Neural progenitor cell (in vitro differentiated cells): ENCODE measurements at regions not wholly inside any gene's neighbourhood (a gene's known extent, or its start where the extent isn't known, plus 50 kb on each side); places are given as distances from the start of the nearest gene placed in this dataset.
"Not testable (repeated sequence)": the region's sequence is repeated elsewhere in the genome, so short reads cannot be mapped to it uniquely, and the experiment has no call there.

ENCODE experiments used
- DNase-seq: peaks from one replicate; pipeline ENCODE4 v3.0.0-alpha.2; 2016; ENCODE audit warnings: low spot score
- H2AFZ ChIP-seq: fragments of 200-600 bp; sonication (generic); replicated peaks from 2 replicates; pipeline ENCODE4 v1.6.1; 2016; ENCODE audit warnings: antibody characterized with exemption
- H3F3A ChIP-seq: fragments of 200-600 bp; sonication (generic); 2 replicates; pipeline ENCODE4 v1.6.1; 2016; ENCODE audit warnings: antibody characterized with exemption, low read depth
- H3K27ac ChIP-seq: fragments of 200-600 bp; sonication (generic); 2 replicates; pipeline ENCODE4 v1.5.1; 2016; ENCODE audit warnings: mild to moderate bottlenecking
- H3K27me3 ChIP-seq: fragments of 200-600 bp; sonication (generic); 2 replicates; pipeline ENCODE4 v1.6.1; 2016; ENCODE audit warnings: mild to moderate bottlenecking, moderate library complexity
- H3K36me3 ChIP-seq: fragments of 200-600 bp; sonication (generic); 2 replicates; pipeline ENCODE4 v1.5.1; 2016
- H3K4me1 ChIP-seq: fragments of 200-600 bp; sonication (generic); 2 replicates; pipeline ENCODE4 v1.6.1; 2016; ENCODE audit warnings: mixed run types
- H3K4me2 ChIP-seq: fragments of 200-600 bp; sonication (generic); 2 replicates; pipeline ENCODE4 v1.6.1; 2016
- H3K4me3 ChIP-seq: fragments of 200-600 bp; sonication (generic); 2 replicates; pipeline ENCODE4 v1.5.1; 2016
- H3K79me2 ChIP-seq: fragments of 200-600 bp; sonication (generic); 2 replicates; pipeline ENCODE4 v1.6.1; 2016; ENCODE audit warnings: low read depth
- H3K9ac ChIP-seq: fragments of 200-600 bp; sonication (generic); 2 replicates; pipeline ENCODE4 v1.6.1; 2016
- H3K9me3 ChIP-seq: fragments of 200-600 bp; sonication (generic); 2 replicates; pipeline ENCODE4 v1.5.1; 2016; ENCODE audit warnings: low read depth
- H4K20me1 ChIP-seq: fragments of 200-600 bp; sonication (generic); 2 replicates; pipeline ENCODE4 v1.6.1; 2016; ENCODE audit warnings: low read depth
- H3K27ac Mint-ChIP-seq: 3 replicates; pipeline ENCODE4 v1.8.0; 2021; ENCODE audit warnings: mixed read lengths
- H3K27me3 Mint-ChIP-seq: 2 replicates; pipeline ENCODE4 v1.8.0; 2022; ENCODE audit warnings: low read depth, mild to moderate bottlenecking, inconsistent platforms, moderate library complexity, mixed read lengths; ENCODE audit not compliant: insufficient read depth
- H3K36me3 Mint-ChIP-seq: 3 replicates; pipeline ENCODE4 v1.8.0; 2021; ENCODE audit warnings: mixed read lengths
- H3K4me1 Mint-ChIP-seq: 3 replicates; pipeline ENCODE4 v1.8.0; 2021; ENCODE audit warnings: mixed read lengths
- H3K4me3 Mint-ChIP-seq: 3 replicates; pipeline ENCODE4 v1.8.0; 2021; ENCODE audit warnings: mild to moderate bottlenecking, moderate library complexity, mixed read lengths
- H3K9me3 Mint-ChIP-seq: 3 replicates; pipeline ENCODE4 v1.8.0; 2020; ENCODE audit warnings: mixed read lengths
- EZH2 ChIP-seq: fragments of 200-600 bp; sonication (generic); IDR thresholded peaks from 2 replicates; pipeline ENCODE4 v1.6.1; 2017; ENCODE audit warnings: antibody characterized with exemption, mild to moderate bottlenecking, moderate library complexity
- EZH2phosphoT487 ChIP-seq: fragments of 200-600 bp; sonication (generic); IDR thresholded peaks from 2 replicates; pipeline ENCODE4 v1.6.1; 2017; ENCODE audit warnings: antibody characterized with exemption
- TF ChIP-seq, protein P1 (sequence below): fragments of 200-600 bp; sonication (generic); IDR thresholded peaks from 2 replicates; pipeline ENCODE4 v1.5.1; 2017; ENCODE audit warnings: antibody characterized with exemption, mild to moderate bottlenecking

DNA sequence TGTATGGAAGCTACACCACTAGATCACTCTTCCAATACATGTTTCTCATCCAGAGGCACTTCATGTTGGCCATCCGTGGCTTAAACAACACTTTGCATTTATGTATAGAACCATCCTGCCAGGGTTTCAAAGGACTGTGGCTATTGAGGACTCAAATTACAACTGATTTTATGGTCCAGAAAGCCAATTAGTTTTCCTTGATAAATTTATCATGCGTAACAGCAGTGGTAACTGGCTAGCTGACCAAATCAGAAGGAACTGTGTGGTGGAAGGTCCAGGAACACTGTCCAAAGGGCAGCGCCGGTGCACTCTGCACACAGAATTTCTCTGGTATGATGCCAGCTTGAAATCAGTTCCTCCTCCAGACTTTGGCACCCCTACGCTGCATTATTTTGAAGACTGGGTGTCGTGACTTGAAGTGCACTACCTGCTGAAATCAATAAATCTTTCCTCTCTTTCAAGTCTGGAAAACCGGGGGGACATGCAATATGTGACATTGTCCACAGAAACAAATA lies 69.3 kb upstream of the TMEM252 start:
- no peaks in the 10 kb centered on the region for H3K4me1 Mint-ChIP-seq
- H3K9me3 Mint-ChIP-seq: peaks cover 16% of the 10 kb centered on the region

DNA sequence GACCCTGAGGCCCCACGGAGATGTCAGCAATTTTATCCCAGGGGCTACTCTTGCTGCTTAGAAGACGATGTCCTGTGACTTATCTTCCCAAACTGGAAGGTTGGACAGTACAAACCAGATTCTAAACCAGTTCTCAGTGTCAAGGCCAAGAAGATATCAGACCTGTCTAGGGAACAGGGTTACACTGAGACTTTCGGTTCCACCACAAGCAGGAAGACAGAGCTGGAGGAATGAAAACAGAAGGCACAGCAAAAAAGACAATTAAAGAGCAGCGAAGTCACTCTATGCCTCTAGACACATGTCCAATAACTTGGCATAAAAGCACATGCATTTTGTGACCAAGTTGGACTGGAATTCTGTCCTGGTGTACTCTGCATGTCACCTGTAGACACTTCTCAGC lies 73.4 kb upstream of the TMEM252 start:
- Mint-ChIP-seq H3K4me3 (no peak overlapping the region), H3K36me3 (peaks cover 4% of the 10 kb centered on the region), H3K4me1 (no peaks in the 10 kb centered on the region), H3K9me3 (peaks cover 26% of the 10 kb centered on the region), H3K27ac (no peak overlapping the region), H3K27me3 (no peaks in the 10 kb centered on the region)
- H3F3A ChIP-seq: no peaks in the 10 kb centered on the region
- H3K4me1 ChIP-seq: no peaks in the 10 kb centered on the region
- no peaks in the 10 kb centered on the region for H3K36me3 ChIP-seq
- no peak overlapping the region for H3K9ac ChIP-seq
- no peak overlapping the region for H2AFZ ChIP-seq
- no peak overlapping the region for H3K27ac ChIP-seq
- no peaks in the 10 kb centered on the region for H4K20me1 ChIP-seq
- H3K79me2 ChIP-seq: no peaks in the 10 kb centered on the region
- no peak overlapping the region for H3K4me3 ChIP-seq
- DNase-seq: no peak
- TF ChIP-seq EZH2phosphoT487 (no peak), EZH2 (no peak)
- TF ChIP-seq, protein P1, sequence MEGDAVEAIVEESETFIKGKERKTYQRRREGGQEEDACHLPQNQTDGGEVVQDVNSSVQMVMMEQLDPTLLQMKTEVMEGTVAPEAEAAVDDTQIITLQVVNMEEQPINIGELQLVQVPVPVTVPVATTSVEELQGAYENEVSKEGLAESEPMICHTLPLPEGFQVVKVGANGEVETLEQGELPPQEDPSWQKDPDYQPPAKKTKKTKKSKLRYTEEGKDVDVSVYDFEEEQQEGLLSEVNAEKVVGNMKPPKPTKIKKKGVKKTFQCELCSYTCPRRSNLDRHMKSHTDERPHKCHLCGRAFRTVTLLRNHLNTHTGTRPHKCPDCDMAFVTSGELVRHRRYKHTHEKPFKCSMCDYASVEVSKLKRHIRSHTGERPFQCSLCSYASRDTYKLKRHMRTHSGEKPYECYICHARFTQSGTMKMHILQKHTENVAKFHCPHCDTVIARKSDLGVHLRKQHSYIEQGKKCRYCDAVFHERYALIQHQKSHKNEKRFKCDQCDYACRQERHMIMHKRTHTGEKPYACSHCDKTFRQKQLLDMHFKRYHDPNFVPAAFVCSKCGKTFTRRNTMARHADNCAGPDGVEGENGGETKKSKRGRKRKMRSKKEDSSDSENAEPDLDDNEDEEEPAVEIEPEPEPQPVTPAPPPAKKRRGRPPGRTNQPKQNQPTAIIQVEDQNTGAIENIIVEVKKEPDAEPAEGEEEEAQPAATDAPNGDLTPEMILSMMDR: no peak
- no peaks in the 10 kb centered on the region for H3K9me3 ChIP-seq
- H3K27me3 ChIP-seq: no peaks in the 10 kb centered on the region
- H3K4me2 ChIP-seq: no peak overlapping the region

More for the DNA sequence above, 69.3 kb upstream of the TMEM252 start:
- Histone ChIP-seq H3K36me3 (no peaks in the 10 kb centered on the region), H3K4me3 (no peak overlapping the region), H3K9me3 (no peaks in the 10 kb centered on the region), H3K9ac (no peak overlapping the region), H3K27ac (no peak overlapping the region), H3K27me3 (peaks cover 2% of the 10 kb centered on the region), H2AFZ (no peak overlapping the region), H4K20me1 (no peaks in the 10 kb centered on the region), H3K4me2 (no peak overlapping the region), H3F3A (no peaks in the 10 kb centered on the region), H3K79me2 (no peaks in the 10 kb centered on the region), H3K4me1 (no peaks in the 10 kb centered on the region)
- TF ChIP-seq, protein P1: no peak
- no peak for TF ChIP-seq EZH2
- peaks cover 4% of the 10 kb centered on the region for H3K36me3 Mint-ChIP-seq
- no peak for DNase-seq
- no peak overlapping the region for H3K27ac Mint-ChIP-seq
- H3K27me3 Mint-ChIP-seq: peaks cover 6% of the 10 kb centered on the region
- no peak overlapping the region for H3K4me3 Mint-ChIP-seq

DNA sequence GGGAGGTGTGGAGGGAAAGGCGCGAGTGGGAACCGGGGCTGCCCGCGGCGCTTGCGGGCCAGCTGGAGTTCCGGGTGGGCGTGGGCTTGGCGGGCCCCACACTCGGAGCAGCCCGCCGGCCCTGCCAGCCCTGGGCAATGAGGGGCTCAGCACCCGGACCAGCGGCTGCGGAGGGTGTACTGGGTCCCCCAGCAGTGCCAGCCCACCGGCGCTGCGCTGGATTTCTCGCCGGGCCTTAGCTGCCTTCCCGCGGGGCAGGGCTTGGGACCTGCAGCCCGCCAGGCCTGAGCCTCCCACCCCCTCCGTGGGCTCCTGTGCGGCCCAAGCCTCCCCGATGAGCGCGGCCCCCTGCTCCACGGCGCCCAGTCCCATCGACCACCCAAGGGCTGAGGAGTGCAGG lies 76.3 kb upstream of the TMEM252 start:
- not testable (repeated sequence) for H3K27ac Mint-ChIP-seq, H3K36me3 ChIP-seq, H3K27me3 Mint-ChIP-seq, H3K4me1 ChIP-seq, H3K4me3 ChIP-seq, H3K4me3 Mint-ChIP-seq, H3K27ac ChIP-seq, H3K27me3 ChIP-seq, DNase-seq, H3K4me1 Mint-ChIP-seq, H2AFZ ChIP-seq, H3K36me3 Mint-ChIP-seq, H3K79me2 ChIP-seq, H3K9ac ChIP-seq, H3F3A ChIP-seq, H4K20me1 ChIP-seq, H3K4me2 ChIP-seq, H3K9me3 ChIP-seq
- peaks cover 20% of the 10 kb centered on the region for H3K9me3 Mint-ChIP-seq

DNA sequence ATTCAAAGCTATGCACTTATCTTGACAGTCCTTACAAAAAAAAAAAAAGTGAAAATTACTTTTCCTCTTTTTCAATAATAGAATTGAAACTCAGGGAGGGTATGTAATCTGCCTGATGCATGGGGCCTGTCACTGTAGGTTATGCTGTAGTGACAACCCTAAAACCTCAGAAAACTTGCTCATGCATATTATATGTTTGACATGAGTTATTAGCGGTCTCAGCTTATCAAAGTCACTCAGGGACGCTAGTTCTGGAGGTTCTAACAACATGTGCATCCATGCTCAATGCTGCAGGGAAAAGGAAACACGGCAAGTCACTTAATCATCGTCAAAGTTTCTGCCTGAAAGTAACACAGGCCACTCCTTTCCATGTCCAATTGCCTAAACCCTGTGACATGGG lies 78.4 kb upstream of the TMEM252 start:
- Mint-ChIP-seq H3K27ac (no peak overlapping the region), H3K36me3 (peaks cover 4% of the 10 kb centered on the region), H3K9me3 (peaks cover 17% of the 10 kb centered on the region), H3K4me1 (no peaks in the 10 kb centered on the region), H3K4me3 (no peak overlapping the region), H3K27me3 (no peaks in the 10 kb centered on the region)
- H3K79me2 ChIP-seq: no peaks in the 10 kb centered on the region
- no peak overlapping the region for H3K4me2 ChIP-seq
- no peak for DNase-seq
- no peaks in the 10 kb centered on the region for H3K4me1 ChIP-seq
- no peaks in the 10 kb centered on the region for H4K20me1 ChIP-seq
- peaks cover 9% of the 10 kb centered on the region for H3K27me3 ChIP-seq
- H3K27ac ChIP-seq: no peak overlapping the region
- H2AFZ ChIP-seq: no peak overlapping the region
- no peak overlapping the region for H3K9ac ChIP-seq
- H3K9me3 ChIP-seq: no peaks in the 10 kb centered on the region
- no peaks in the 10 kb centered on the region for H3K36me3 ChIP-seq
- TF ChIP-seq, protein P1: no peak
- TF ChIP-seq EZH2 (no peak), EZH2phosphoT487 (no peak)
- no peaks in the 10 kb centered on the region for H3F3A ChIP-seq
- no peak overlapping the region for H3K4me3 ChIP-seq
